ENCODE measurements at regions not wholly inside any gene's neighbourhood (a gene's known extent, or its start where the extent isn't known, plus 50 kb on each side); places are given as distances from the start of the nearest gene placed in this dataset.

DNA sequence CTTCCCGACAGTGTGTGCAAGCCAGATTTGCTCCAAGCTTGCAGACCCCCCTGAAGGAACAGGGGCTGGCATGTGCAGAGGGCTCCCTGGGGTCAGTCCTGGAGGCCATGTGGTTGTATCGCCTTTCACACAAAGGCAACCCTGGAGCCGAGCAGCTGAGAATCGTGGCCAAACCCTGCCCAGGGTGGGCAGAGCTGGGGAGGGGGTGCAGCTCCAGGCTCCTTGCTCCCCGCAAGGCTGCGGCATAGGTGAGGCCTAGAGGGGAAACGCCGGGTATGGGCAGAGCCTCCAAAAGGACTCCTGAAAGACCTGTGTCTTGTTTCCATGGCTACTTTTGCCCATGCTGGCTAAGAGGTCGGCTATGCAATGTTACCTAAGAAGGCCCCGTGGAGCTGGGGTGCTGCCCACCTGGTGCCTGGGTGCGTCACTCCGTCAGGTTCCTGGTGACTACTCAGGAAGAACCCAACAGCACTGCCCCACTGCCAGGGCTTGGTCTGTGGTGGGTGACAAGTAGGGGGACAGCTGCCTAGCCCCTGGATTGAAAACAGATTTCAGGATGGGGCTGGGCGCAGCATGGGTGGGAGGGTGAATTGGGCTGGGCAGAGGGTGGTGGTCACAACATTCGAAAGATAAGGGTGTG, 171.0 kb upstream of the SHH start:
- DNase-seq = no peak

DNA sequence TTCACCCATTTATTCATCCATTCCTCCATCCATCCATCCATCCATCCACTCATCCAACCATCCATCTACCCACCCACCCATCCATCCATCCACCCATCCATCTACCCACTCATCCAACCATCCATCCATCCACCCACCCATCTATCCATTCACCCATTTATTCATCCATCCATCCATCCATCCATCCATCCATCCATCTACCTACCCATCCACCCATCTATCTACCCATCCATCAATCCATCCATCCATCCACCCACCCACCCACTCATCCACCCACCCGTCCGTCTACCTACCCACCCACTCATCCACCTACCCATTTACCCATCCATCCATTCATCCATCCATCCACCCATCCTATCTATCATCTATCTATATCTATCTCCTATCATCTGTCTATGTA, 169.4 kb upstream of the SHH start:
- DNase-seq = no peak

DNA sequence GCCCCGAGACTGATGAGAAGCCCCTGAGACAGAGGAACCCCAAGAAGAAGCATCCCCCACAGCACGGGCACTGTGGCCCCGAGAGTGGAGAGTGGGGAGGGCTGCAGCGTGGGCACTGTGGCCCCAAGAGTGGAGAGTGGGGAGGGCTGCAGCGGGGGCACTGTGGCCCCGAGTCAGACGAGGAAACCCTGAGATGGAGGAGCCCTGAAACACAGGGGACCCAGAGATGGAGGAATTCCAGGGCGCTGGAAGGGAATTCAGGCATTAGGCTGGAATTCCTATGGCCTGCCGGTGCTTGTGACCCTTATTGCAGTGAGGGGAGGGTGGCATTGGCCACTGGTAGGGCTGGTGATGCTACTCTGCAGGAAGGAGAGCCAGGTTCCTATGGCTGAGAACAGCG, 168.6 kb upstream of the SHH start:
- DNase-seq = no peak

DNA sequence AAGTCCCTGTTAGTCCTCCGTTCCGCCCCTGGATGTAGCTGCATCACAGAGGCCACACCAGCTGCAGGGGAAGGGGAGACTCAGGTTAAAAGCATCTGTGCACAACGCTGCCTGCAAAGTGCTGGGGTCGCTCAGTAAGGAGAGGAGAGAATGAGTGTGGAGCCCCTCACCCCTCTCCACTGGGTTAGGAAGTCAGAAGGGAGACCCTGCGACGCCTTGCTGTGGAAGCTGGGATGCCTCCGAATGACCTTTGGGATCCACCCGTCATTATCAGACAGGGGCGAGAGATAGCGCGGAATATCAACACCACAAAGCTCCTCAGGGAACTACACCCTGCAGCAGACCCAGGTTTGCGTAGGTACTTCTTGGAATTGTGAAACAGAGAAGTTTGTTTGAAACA, 167.7 kb upstream of the SHH start:
- DNase-seq = no peak

DNA sequence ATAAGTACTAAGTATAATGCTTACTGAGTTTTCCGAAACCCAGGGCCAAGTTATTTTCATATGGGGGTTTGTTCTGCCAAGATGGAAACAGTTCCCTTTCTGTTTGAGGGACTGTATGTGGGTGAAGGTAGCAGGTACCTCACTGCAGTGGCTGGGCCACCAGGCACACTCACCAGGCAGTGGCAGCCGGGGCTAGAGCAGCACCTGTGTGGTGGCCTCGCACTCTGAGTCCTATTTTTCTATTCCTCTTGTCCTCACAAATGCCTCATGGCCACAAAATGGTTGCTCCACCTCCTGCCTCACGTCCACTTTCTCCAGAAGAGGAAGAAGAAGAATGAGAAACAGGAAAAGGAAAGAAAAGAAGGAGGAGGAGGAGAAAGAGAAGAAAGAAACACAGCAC, 167.3 kb upstream of the SHH start:
- no peak for DNase-seq

DNA sequence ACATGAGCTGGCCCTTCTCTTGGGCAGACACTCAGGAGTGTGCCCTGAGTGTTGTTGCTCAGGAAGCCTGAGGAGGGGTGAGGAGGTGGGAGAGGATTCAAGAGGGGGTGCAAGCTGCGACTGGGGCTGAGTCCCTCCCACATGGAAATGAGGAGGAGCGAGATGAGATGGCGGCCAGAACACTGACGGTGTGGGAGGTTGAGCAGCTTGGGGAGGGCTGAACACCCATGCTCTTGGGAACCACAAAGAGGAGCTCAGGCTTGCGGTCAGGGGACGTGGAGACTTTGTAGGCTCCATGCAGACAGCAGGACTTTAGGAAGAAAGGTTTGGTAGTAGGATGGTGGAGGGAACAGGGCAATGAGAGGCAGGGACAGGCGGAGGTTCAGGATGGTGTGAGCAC, 163.2 kb upstream of the SHH start:
- DNase-seq = no peak

DNA sequence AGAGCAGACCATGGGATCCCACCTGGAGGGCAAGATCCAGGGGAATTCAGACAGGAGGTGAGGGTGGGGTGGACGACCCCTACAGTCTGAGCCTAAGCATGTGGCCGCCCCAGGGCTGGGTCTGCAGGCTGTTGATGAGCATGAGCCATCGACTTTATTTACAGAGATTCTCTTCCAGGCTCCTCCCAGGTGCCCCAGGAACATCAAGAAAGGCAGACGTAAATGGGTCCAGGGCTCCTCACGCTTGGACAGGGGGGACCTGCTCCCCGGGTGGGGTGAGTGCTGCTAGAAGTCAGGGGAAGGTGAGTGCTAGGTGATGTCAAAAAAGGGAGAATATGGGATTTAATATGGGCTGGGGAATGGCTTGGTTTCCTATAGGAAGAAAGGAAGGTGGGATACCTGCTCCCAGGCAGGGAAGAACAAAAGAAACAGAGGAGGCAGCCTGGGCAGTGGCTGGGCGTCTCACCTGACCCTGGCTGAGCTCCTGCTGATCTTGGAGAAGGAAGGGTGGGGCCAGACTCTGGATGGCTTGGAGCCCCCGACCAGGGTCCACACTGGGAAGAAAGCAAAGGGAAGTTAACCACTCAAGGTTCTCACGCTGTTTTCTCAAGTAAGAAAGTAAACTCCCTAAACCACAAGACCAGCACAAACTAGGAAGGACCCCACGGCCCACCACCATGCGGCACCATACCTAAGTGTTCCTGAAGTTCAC, 162.1 kb upstream of the SHH start:
- DNase-seq = no peak

DNA sequence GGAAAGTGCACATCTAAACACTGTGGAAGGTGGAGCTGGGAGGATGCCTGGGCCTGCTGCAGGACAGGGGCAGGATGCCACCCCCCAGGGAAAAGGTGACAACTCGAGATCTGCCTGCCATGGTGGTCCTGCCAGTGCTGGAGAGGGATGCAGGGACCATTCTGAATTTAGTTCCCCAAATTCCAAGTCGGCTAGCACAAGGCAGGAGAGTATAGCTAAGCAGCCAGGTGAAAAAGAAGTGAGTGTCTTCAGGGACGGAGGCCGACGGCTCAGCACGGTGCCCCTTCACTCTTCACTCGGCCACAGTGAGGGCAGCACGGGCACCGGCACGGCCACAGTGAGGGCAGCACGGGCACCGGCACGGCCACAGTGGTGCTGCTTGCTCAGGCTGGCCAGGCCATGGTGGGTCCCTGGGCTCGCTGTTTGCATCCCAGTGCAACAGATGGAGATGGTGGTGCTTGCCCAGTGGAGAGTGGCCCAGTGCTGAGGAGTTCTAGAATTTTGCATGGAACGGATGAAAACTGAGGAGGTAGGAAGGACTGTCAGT, 161.3 kb upstream of the SHH start:
- no peak for DNase-seq

DNA sequence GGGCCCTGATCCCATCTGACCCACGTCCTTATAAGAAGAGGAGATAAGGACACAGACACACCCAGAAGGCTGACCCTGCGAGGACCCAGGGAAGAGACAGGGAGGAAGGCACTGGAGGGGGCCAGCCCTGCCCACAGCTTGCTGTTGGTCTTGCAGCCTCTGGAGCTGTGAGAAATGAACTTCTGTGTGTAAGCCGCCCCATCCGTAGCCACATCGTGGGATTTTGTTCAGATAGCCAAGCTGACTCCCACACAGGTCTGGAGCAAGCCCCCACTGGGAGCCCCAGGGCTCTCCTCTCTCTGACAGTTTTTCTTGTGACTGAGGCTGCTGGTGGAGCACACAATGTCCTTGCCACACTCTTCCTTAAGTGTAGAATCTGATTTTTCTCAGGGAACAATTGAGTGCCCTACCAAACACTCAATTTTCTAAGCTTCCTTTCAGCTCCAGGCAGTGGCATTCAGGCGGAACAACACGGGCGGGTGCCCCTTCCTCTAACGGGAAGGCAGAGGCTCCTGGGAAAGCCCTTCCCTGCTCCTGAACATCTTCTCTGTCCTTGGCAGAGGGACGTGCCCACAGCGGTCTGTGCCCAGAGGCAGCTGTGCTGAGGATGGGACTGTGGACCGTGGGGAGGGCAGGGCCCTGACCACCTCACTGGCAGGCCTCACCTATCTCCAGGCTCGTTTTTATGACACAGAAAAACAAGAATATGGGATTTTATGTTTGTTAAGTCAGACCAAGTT, 160.6 kb upstream of the SHH start:
- DNase-seq = no peak

DNA sequence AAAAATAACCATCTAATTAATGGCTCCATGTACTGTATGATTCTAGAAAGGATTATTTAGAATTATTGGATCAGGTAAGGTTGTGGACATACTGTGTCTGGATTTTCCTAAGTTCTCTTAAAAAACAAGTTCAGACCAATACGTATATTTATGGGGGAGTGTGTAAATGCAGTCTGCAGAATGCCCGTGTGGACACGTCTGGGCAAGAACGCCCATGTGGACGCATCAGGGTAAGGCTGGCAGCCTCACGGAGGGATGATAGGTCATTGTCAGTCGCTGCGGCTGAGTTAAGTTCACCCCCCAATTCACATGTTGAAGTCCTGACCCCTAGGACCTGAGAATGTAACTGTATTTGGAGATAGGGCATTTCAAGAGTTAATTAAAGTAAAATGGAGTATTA, 160.0 kb upstream of the SHH start:
- no peak for DNase-seq

DNA sequence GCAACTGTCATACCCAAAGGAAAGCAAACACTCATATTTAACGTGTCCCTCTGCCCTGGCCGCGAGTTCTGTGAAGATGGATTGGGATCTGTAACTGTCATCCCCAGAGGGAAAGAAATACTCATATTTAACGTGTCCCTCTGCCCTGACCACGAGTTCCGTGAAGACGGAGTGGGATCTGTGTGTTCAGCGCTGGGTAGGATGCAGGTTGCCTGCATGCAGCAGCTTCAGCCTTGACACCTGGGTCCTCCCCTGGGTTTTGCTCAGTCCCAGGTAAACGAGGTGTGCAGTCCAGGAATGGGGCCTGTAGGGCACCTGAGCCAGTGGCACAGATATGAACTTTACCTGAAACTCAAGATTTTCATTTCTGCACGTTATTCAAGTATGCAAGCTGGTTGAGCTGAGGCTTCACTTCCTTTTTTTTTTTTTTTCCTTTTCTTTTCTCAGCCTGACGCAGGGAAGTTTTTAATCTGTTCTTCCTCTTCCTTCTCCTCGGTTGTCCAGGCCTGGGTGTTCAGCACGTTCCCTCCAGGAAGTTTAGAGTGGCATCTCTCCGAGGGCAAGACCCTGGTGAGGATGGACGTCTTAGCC, 159.0 kb upstream of the SHH start:
- DNase-seq = no peak

DNA sequence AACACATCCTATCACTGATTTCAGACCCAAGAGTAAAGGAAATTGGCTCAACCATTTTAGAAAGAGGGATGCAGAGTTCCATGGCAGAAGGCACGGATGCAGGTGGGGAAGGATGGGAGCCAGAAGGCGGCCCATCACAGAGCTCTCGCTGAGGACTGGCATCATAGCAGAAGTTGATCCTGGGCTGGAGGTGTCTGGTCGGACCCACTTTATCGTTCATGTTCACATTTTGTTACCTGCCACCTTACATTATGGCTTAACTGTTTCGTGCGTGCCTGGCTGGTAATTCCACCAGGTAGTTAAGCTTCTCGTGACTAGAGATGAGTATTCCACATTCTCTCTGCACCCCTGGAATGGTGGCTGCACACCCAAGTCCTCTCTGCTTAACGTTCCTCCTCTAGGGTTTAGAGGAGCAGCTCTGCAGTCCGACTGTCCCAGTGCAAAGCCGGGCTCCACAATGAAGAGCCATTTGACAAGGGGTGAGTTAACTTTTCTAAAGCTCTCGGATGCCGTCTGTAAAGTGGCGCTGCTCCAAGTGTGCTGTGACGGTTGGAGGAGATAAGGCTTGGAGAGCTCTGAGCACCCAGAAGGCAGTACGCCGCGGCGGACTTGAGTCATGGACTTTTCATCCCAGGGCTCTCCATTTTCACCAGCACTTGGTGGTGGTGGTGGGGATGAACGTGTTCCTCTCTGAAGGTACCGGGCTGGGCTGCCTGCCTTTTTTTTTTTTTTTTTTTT, 157.1 kb upstream of the SHH start:
- no peak for DNase-seq

DNA sequence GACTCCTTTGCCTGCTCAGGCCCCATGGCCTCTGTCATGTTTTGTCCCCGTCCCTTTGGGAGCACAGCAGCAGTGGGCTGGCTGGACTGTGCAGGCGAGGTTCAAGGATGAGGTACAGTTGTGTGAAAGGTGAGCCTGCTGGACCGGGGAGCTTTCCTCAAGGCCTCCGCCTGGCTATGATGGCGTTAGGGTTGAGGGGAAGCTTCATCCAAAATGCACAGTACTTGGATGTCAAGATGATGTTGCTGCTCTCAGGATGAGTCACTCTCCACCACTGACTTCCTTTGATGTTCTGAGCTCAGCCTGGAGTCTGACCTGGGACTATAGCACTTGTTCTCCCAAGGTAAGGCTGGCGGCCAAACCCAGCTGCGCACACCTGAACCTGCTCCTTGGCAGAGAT, 152.7 kb upstream of the SHH start:
- DNase-seq = no peak

DNA sequence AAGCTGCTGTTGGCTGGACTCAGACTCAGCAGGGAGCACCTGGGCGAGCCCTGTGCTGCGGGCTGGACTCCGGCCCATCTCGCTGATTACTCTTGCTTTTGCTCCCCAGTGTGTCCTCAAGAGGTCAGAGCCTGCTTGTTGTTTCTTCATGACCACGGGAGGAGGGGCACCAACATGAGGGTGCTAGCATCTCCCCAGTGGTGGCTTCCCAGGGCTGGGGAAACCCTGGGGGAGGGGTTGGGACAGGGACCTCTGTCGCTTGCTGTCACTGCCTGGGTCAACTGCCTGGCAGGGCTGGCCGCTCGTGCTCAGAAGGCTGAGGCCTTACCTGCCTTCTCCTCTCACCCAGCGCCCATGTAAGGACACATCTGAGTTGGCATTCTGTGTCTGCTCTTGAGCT, 152.3 kb upstream of the SHH start:
- no peak for DNase-seq

DNA sequence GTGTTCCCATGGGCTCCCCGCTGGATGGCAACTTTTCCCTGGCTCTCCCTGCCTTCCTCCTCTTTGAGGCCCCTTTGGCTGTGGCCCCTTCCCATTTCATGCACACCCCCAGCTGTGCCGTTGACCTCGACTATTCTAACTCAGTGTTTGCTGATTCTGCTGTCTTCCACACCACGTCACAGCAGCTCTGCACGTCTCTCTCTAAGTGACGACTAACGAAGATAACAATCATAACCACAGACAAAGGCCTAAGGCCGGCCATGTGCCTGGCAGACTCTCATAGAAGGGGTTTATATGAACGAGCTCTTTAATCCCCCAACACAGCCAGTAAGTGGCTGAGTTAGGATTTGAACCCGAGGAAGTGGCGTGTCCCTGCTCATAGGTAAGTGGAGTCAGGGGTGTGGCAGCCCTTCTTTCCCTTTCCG, 151.5 kb upstream of the SHH start:
- no peak for DNase-seq

DNA sequence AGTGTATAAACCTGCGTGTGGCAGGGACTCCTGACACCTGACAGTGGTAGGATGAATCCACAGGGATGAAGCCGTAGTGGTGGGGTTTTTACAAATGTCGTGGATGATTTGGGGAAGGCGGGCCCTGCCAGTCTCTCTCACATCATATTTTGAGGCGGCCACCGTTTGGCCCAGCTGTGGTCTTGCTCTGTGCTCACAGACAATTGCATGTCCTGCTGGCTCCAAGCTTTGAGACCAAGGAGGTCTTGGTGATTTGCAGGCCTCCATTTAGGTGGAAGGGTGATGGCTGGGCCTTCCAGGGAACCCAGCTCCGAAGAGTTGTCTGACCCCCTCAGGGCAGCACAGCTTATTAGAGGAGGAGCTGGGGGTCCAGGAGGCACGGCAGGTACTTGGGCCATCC, 151.1 kb upstream of the SHH start:
- DNase-seq = no peak

DNA sequence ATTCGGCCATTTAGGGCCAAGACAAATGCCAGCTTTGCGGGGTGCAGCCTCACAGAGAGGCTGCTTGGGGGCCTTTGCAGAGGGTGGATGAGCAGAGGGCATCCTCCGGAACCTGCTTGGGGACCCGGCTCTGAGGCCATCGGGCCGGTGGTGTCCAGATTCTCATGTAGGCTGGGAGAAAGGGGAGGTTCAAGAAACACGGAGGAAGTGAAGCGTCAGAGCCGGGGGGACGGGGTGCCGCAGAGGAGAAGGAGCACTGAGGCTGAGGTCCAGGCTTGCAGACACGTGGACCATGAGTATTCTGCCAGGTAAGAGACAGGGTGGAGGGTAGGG, 150.7 kb upstream of the SHH start:
- DNase-seq = no peak

DNA sequence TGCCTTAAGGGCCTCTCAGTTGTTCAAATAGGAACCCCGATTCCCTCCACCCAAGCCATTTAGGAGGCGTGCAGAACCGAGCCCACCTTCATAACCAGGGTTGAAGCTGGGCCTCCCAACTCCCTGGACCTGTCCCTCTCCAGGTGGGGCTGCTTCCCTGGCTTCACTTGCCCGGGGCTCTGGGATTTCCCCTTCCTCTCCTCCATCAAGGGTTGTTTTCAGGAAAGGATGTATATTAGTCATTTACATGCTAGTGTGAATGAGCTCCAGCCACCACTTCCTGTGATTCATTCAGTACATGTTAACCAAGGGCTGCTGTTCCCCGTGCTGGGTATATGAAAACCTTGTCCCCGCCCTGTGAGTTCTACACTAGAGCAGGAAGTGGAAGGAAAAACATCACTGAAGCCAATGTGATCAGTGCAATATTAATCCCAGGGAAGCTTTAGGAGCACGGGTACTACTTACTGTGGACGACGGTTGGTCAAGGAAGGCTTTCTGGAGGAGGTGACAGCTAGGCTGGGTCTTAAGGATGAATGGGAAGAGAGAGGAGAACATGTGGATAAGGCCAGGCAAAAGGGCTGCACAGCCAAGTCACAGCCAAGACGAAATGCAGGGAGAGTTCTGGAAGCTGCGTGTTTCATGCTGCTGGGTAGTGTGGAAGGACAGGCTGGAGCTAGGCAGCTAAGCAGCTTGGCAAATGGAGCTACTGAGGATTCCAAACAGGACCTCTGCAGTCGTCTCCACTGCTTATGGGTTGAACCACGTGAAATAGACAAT, 150.1 kb upstream of the SHH start:
- no peak for DNase-seq

DNA sequence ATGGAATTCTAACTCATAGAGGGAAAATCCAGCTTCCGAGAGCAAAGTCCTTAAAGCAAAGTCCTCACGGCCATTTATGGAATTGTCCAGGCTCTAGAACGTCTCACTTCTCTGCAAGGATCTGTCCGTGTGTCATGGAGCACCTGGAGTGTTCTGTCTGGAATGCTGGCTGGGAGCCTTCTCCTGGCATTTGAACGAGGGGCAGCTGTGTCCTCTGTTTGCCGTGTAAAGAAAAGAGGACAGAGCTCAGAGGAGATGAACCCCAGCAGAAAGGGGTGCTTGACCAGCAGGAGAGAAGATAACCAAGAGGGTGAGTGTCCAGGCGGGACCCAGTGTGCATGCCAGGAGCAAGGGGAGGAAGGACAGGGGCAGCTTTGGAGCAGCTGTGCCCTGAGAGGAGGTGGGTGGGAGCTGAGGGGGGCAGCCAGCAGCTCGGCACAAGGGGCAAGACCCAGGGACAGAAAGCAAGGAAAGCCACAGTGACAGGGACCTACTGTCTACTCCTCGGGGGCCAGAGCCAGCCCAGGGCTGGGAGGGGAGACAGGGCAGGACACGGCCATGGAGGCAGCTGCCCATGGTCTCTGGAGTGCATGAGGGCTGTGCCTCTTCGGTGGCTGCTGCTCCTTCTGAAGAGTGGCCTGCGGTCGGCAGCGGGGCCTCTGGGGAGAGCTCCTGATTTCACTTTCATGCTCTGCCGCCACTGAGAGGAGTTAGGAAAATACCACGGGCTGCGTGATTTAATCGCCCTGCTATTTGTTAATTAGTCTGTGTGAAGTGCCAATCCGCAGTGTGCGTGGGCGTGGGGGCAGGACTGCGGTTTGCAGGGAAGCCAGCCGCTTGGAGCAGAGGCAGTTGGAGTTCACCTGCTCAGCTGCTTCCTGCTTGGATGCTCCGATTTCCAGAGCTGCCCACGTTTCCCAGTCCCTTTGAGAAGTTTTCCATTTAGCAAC, 149.3 kb upstream of the SHH start:
- peak; percentile 5 for DNase-seq

DNA sequence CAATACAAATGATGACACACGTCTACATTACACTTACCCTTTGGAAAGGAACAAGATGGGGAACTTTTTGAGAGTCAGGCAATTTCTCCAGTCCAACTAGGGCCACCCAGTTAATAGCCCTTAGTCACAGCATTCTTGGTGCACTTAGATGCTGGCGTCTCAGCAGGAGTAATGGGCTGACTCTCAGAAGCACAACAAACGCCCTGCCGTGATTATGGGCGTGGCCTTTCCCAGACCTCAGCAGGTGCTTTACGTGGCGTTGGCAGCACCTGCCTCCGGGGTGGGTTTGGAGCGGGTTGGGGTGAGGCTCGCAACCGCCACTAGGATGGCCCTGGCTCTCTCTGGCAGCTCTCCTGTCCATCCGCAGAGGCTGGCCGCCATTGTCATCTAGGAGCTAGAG, 147.6 kb upstream of the SHH start:
- DNase-seq = no peak

DNA sequence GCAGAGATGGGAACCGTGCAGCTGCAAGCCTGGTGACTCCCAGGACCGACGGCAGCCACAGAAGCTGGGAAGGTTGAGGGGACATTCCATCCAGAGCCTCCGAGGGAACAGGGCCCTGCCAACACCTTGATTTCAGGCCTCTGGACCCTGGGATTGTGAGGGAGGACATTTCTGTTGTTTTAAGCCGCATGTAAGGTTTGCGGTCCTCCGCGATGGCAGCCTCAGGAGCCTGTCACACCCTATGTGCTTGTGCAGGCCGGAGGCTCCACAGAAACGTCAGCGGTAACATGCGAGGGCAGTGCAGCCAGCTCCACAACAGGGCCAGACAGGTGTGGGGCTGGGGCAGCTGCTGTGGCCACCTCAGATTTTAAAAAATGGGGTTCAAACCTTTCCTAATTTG, 144.7 kb upstream of the SHH start:
- DNase-seq = no peak

Data from NCI-H2029 (cell line).